ENCODE measurements at regions not wholly inside any gene's neighbourhood (a gene's known extent, or its start where the extent isn't known, plus 50 kb on each side); places are given as distances from the start of the nearest gene placed in this dataset.

- Histone ChIP-seq H3K9ac (ENCODE audit: low read depth, low read length) (no peak overlapping the region), H3K4me1 (ENCODE audit: insufficient read depth, low read length) (no peaks in the 10 kb centered on the region), H3K9me3 (ENCODE audit: control insufficient read depth, insufficient read depth, low read length) (no peaks in the 10 kb centered on the region), H3K36me3 (ENCODE audit: insufficient read depth, low read length) (no peaks in the 10 kb centered on the region)
Observed at GRCh38 chr15:70486451-70487386, 276.6 kb downstream of the UACA start.

- Histone ChIP-seq H3K36me3 (ENCODE audit: insufficient read depth, low read length) (no peaks in the 10 kb centered on the region), H3K9ac (ENCODE audit: low read depth, low read length) (no peak overlapping the region)
Observed at GRCh38 chr15:70486012-70486411, 277.3 kb downstream of the UACA start.

DNA sequence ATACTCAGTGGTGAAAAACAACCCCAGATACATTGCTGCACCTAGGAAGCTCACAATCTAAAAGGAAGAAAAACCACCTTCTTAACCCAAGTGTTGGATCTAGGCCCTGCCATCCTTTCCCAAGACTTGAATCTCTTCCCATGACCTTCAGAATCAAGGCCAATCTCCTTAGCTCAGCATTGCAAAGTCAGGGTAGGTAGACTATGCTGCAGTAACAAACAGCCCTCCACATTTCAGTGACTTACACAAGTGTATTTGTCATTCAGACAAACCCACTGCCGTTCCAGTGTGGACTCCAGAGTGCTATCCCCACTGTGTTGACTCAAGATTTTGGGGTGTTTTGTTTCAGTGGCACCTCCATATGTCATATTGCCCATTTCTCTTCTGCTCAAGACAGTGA is 278.4 kb downstream of the UACA start:
- H3K36me3 ChIP-seq (ENCODE audit: insufficient read depth, low read length) = no peaks in the 10 kb centered on the region
- no peak overlapping the region for H3K9ac ChIP-seq (ENCODE audit: low read depth, low read length)
- no peaks in the 10 kb centered on the region for H3K4me1 ChIP-seq (ENCODE audit: insufficient read depth, low read length)
- no peaks in the 10 kb centered on the region for H3K9me3 ChIP-seq (ENCODE audit: control insufficient read depth, insufficient read depth, low read length)

More at GRCh38 chr15:70486012-70486411, 277.3 kb downstream of the UACA start:
- Histone ChIP-seq H3K4me1 (ENCODE audit: insufficient read depth, low read length) (no peaks in the 10 kb centered on the region), H3K9me3 (ENCODE audit: control insufficient read depth, insufficient read depth, low read length) (no peaks in the 10 kb centered on the region)

- Histone ChIP-seq H3K4me1 (ENCODE audit: insufficient read depth, low read length) (no peaks in the 10 kb centered on the region), H3K9me3 (ENCODE audit: control insufficient read depth, insufficient read depth, low read length) (no peaks in the 10 kb centered on the region), H3K36me3 (ENCODE audit: insufficient read depth, low read length) (no peaks in the 10 kb centered on the region), H3K9ac (ENCODE audit: low read depth, low read length) (no peak overlapping the region)
Observed at GRCh38 chr15:70483513-70483912, 279.8 kb downstream of the UACA start.

- H3K36me3 ChIP-seq (ENCODE audit: insufficient read depth, low read length) = no peaks in the 10 kb centered on the region
- H3K9ac ChIP-seq (ENCODE audit: low read depth, low read length) = no peak overlapping the region
- no peaks in the 10 kb centered on the region for H3K4me1 ChIP-seq (ENCODE audit: insufficient read depth, low read length)
- no peaks in the 10 kb centered on the region for H3K9me3 ChIP-seq (ENCODE audit: control insufficient read depth, insufficient read depth, low read length)
Observed at GRCh38 chr15:70480196-70480856, 283.0 kb downstream of the UACA start.

- H3K9me3 ChIP-seq (ENCODE audit: control insufficient read depth, insufficient read depth, low read length) = no peaks in the 10 kb centered on the region
- no peaks in the 10 kb centered on the region for H3K36me3 ChIP-seq (ENCODE audit: insufficient read depth, low read length)
- no peak overlapping the region for H3K9ac ChIP-seq (ENCODE audit: low read depth, low read length)
- no peaks in the 10 kb centered on the region for H3K4me1 ChIP-seq (ENCODE audit: insufficient read depth, low read length)
Observed at GRCh38 chr15:70479785-70480184, 283.6 kb downstream of the UACA start.

DNA sequence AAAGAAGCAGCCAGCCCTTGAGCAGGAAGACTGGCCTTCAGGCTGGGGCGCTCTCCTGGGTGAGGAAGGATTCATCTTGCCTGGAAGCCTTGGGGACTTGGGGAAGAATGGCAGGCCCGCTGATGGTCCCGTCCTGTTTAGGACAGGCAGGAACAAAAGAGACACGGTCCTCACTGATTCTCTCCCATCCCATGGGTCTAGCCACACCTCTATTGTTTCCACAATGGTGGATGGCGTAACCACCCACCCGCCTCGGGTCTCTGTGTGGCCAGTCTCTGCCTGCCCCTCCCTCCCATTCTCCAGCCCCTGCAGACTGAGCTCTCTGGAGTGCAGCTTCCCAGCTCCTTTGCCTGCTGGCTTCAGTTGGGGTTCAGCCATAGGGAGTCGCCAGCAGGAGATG is 284.3 kb downstream of the UACA start:
- Histone ChIP-seq H3K36me3 (ENCODE audit: insufficient read depth, low read length) (no peaks in the 10 kb centered on the region), H3K9ac (ENCODE audit: low read depth, low read length) (no peak overlapping the region), H3K4me1 (ENCODE audit: insufficient read depth, low read length) (no peaks in the 10 kb centered on the region), H3K9me3 (ENCODE audit: control insufficient read depth, insufficient read depth, low read length) (no peaks in the 10 kb centered on the region)

- Histone ChIP-seq H3K36me3 (ENCODE audit: insufficient read depth, low read length) (no peaks in the 10 kb centered on the region), H3K9ac (ENCODE audit: low read depth, low read length) (no peak overlapping the region), H3K9me3 (ENCODE audit: control insufficient read depth, insufficient read depth, low read length) (no peaks in the 10 kb centered on the region), H3K4me1 (ENCODE audit: insufficient read depth, low read length) (no peaks in the 10 kb centered on the region)
Observed at GRCh38 chr15:70478251-70478990, 284.9 kb downstream of the UACA start.

DNA sequence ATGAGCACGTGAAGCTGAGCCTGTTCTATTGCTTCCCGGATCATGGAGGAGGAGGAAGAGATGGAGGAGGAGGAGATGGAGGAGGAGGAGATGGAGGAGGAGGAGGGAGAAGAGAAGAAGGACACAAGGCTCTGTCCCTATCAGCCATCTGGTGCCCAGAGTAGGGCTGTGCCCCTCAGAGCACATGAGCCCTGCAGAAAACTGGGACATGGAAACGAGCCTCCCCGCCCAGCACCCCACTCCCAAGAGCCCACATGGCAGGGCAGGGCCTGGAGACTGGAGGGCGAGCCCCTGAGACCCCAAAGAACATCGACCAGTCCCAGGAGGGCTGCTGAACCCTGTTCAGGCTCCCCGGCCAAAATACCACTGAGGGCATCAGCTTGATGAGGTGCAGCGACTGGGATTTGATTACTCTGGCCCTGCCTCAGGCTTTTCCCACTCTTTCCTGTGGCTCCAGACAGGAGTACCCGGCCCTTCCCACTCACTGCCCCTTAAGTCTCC is 285.6 kb downstream of the UACA start:
- no peaks in the 10 kb centered on the region for H3K4me1 ChIP-seq (ENCODE audit: insufficient read depth, low read length)
- no peaks in the 10 kb centered on the region for H3K36me3 ChIP-seq (ENCODE audit: insufficient read depth, low read length)
- H3K9ac ChIP-seq (ENCODE audit: low read depth, low read length) = no peak overlapping the region
- H3K9me3 ChIP-seq (ENCODE audit: control insufficient read depth, insufficient read depth, low read length) = no peaks in the 10 kb centered on the region

DNA sequence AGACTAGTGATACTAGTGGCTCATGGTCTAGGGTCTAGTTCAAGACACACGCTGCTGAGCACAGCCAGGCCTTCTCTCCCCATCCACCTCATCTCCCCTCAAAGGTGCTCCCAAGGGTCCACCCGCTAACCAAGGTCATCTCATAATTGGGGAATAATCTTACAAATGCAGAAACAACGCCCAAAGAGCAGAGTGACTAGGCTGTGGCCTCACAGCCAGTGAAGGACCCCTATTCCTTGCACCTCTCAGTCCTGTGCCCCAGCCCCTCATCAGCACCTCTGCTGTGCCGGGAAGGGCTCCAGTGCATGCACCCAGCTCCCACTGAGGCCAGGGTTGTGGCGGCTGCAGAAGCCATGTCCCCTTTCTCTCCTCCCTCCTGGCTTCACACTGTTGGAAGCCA is 286.9 kb downstream of the UACA start:
- H3K36me3 ChIP-seq (ENCODE audit: insufficient read depth, low read length) = no peaks in the 10 kb centered on the region
- no peaks in the 10 kb centered on the region for H3K4me1 ChIP-seq (ENCODE audit: insufficient read depth, low read length)

DNA sequence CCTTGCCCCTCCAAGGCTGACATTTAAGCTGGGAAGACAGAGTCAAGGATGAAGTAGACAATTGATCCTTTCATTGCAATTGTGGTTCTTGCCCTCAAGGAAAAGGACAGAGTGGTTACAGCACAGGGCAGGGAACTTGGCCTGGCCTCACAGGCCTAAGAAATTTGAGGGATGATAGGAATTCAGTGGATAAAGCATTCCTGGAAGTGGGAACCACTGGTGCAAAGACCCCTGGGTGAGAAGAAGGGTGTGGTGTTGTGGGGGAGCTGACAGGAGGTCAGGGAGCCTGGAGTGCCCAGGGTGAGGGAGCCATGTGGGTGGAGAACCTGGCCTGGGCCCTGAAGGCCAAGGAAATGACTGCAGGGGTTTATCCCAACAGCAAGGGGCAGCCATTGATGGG is 287.4 kb downstream of the UACA start:
- H3K9me3 ChIP-seq (ENCODE audit: control insufficient read depth, insufficient read depth, low read length) = no peaks in the 10 kb centered on the region
- no peak overlapping the region for H3K9ac ChIP-seq (ENCODE audit: low read depth, low read length)
- H3K4me1 ChIP-seq (ENCODE audit: insufficient read depth, low read length) = no peaks in the 10 kb centered on the region
- H3K36me3 ChIP-seq (ENCODE audit: insufficient read depth, low read length) = no peaks in the 10 kb centered on the region

More for the DNA sequence above, 286.9 kb downstream of the UACA start:
- Histone ChIP-seq H3K9me3 (ENCODE audit: control insufficient read depth, insufficient read depth, low read length) (no peaks in the 10 kb centered on the region), H3K9ac (ENCODE audit: low read depth, low read length) (no peak overlapping the region)

GRCh38 chr15:70475407-70475781 is 288.0 kb downstream of the UACA start:
- H3K9ac ChIP-seq (ENCODE audit: low read depth, low read length) = no peak overlapping the region
- no peaks in the 10 kb centered on the region for H3K36me3 ChIP-seq (ENCODE audit: insufficient read depth, low read length)
- H3K4me1 ChIP-seq (ENCODE audit: insufficient read depth, low read length) = no peaks in the 10 kb centered on the region
- no peaks in the 10 kb centered on the region for H3K9me3 ChIP-seq (ENCODE audit: control insufficient read depth, insufficient read depth, low read length)

DNA sequence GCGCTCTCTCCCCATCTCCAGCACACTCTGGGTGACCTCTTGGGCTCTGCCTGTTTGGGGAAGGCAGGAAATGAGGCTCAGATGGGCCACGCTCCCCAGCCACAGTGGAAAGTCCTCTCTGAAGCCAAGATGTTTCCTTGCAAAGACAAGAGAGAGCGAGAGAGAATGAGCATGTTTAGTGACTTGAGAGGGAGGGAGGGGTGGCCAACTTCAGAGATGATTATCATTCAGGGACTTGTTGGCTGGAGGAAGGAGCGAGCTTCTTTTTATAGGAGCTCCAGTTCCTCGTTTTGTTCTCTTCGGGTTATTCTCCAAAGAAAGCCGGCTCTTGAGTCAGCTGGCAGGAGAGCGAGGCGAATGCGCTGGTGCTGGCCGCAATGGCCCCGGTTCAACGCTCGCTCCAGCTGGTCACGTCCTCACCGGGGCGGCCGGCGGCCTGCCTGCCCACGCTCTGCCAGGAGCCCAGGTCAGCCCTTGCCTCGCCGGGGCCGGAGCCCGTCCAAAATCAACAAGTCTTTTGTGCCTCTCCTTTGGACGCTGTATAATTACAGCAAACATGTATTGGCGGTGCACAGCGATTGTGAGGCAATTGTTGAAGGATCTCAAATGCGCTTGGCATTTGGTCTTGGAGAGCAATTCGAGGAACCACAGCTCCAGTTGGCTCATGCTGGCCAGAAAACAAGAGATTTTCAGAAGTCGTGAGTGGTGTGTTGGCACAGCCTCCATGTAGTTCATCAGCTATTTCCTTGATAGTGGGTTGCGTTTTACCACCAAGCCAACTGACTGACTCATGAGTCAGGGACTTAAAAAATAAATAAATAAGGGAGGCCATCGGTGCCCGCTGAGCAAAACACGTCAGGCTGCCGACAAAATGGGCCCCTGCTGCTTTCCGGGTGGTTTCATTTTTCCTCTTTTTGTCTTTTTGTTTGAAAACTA is 288.6 kb downstream of the UACA start:
- Histone ChIP-seq H3K36me3 (ENCODE audit: insufficient read depth, low read length) (no peaks in the 10 kb centered on the region), H3K4me1 (ENCODE audit: insufficient read depth, low read length) (no peaks in the 10 kb centered on the region), H3K9me3 (ENCODE audit: control insufficient read depth, insufficient read depth, low read length) (no peaks in the 10 kb centered on the region), H3K9ac (ENCODE audit: low read depth, low read length) (no peak overlapping the region)

Data from ES-I3 (cell line).